Activated T-helper 1 cell treated with Interleukin-2 at 50 U/mL for 16 hours (primary cell): ENCODE measurements at regions not wholly inside any gene's neighbourhood (a gene's known extent, or its start where the extent isn't known, plus 50 kb on each side); places are given as distances from the start of the nearest gene placed in this dataset.
"Not testable (repeated sequence)": the region's sequence is repeated elsewhere in the genome, so short reads cannot be mapped to it uniquely, and the experiment has no call there.

ENCODE experiments used
- DNase-seq: peaks from one replicate; pipeline ENCODE4 v3.0.0-alpha.2; 2020; ENCODE audit warnings: low read depth

DNA sequence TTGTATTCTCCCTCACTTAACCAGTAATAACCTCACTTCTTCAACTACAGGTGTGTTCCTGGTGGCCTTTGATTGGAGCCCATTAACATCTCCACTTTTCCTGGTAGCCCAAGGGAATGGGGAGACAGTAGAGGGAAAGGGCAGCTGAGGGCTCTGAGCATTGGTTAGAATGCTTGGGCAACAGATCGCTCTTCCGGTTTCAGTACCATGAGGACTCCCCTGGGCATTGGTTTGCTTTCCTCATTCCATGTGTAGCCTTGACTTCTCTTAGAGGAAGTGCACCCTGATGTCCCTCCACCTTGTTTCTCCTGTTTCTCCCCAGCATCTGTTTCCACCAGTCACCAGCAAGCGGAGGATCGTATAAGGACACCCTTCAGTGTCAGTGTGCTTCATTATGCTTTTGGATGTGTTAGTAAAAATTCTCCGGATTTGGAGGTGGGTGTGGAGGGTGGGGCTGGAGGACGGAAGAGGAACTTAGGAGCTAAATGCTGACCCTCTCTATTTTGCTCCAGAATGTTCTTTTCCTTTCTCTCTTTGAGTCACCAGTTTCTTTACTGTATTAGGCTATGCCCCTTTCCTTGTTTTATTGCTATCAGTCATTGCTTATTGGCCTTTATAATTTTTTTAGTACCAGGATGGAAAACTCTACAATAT is 50.6 kb upstream of the ZNG1B start:
- not testable (repeated sequence) for DNase-seq

DNA sequence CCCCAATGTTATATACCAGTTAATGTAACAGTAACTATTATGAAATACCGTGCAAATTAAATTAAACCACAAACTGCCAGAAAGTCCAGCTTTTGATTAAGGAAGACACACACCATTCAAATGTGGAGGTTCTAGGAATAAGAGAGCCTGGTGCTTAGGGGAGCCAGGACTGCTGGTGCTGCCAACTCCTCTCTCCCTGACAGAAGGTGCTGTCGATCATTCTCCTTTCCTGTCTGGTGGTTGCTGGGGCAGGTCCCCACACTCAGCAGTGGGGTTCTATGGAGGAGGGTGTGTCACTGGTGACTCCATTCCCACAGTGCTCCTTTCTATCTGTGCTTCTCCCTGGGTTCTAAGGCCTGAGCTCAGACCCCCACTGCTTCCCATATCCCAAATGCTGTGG is 57.9 kb upstream of the ZNG1B start:
- DNase-seq: not testable (repeated sequence)

DNA sequence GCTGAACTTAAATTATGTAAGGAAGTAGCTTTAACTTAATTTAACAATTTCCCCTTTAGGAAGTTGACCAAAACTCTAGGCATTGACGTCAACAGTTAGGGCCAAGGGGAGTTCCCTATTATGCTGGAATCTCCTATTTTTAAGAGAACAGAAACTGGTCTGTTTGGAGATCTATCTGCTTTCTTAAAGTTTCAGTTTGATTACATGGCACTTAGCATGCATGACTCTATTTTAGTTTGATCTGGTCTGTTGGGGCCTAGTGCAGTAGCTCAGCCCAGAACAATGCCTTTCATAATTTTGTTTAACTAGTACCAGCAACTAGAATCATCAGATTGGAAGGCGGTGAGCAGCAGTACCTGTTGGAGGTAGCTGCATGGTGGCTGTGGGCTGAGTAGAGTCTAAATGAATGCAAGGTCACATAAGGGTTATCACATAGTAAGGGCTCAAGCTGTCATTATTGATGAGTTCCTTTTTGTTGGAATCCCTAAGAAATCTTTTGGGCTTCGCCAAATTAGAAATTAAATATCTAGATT is 60.5 kb upstream of the ZNG1B start:
- no peak for DNase-seq

DNA sequence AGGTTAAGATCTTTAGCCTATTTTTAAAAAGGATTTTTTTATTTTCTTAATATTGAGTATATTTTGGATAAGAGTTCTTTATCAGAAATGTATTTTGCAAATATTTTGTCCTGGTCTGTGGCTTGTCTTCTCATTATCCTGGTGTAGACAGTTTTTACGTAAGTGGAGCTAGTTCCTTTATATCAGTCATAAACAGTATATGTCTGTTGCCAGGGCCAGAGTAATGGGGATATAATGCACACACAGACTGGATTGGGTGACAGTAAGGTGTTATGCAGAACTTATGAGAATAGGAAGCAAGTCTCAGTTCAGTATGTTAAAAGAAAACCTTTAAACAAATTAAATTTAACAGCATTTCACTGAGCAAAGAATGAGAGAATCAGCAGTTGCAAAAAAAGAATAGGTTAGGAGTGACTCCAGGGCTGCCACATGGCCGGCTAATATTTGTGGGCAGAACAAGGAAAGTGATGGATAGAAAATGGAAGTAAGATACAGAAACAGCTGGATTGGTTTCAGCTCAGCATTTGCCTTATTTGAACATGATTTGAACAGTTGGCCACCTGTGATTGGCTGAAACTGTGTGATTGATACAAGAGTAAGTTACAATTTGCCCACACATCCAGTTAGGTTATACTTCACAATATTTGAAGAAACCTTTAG is 61.1 kb upstream of the ZNG1B start:
- DNase-seq: no peak

DNA sequence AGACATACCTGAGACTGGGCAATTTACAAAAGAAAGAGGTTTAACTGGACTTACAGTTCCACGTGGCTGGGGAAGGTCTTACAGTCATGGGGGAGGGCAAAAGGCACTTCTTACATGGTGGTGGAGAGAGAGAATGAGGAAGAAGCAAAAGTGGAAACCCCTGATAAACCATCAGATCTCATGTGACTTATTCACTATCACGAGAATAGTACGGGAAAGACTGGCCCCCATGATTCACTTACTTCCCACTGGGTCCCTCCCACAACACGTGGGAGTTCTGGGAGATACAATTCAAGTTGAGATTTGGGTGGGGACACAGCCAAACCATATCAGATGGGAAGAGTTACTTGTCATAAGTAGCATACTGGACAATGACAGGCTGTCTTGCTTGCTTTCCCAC is 62.6 kb upstream of the ZNG1B start:
- DNase-seq: not testable (repeated sequence)

DNA sequence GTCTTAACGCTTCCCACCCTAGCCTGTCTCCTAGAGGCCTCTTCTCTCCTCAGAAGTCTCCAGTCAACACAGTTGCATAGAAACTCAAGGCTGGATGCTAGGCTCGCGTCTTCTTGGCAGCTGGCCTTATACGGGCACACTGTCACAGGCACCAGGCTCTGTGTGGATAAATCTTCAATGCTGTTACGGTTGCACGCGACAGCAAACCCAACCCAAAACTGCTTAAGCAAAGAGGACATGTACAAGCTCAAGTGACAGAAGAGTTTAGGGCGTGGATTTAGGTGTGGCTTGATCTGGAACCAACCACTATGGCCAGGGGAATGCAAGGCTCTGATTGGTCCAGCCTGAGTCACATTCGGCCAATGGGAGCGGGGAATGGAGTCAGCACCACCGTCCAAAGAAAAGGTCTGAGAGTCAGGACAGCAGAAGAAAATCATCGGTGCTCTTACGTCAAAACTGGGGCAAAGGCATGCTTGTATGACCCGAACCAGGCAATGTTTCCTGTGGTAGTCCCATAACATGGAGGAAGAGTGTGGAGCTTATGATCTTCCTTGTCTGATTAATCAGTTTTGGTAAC is 65.1 kb upstream of the ZNG1B start:
- DNase-seq: not testable (repeated sequence)

DNA sequence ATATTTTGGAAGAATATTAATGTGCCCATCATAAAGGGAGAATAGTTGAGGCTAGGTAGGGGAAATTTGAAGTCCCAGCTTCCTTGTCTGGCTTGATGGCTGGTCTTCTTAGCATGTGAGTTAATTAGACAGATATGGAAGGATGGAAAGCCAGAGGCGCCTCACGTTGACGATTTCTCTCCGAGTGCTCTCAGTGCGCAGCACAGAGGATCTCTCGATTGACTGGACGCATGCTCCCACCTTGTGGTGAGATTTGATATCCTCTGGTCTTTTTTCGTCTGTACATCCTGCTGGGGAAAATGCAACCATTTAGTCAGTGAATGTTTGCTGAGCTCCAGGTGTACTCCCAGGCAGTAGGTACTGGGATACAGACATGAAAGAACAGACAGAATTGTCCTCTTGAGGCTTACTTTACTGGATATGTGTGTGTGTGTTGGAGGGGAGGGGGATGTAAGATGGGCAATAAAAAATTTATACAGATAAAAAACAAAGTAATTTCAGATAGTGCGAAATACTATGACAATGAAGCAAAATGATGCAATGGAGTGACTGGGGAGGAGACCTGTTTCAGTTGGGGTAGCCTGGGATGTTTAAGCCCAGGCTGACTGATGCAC is 66.9 kb upstream of the ZNG1B start:
- peak; percentile 32 for DNase-seq

DNA sequence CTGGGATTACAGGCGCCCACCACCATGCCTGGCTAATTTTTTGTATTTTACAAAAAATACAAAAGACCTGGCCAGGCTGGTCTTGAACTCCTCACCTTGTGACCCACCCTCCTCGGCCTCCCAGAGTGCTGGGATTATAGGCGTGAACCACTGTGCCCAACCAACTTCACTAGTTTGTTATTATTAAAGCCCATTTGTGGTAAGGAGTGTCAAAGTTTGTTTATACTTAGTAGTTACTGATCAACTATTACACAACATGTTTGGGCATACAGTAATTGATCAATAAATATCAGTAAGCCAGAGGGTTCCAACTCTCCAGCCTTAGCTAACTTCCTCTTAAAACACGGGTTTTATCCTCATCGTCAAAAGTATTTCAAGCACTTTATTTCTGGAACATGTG is 67.5 kb upstream of the ZNG1B start:
- DNase-seq: no peak

DNA sequence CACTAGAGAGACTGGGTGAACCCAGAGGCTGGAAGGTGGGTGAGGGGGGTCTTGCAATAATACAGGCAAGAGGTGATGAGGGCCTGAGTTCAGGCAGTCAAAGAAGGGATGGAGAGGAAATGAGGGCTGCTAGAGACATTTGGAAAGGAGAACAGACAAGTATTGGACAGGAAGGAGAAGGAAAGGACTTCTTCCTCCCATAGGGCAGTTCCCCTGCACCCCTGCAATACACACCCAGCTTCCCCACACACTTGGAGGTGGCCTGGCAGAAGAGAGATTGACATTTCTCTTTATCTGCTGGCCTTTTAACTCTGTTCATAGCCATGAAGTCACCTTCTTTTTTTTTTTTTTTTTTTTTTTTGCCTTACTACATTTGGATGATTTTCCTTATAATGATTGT is 68.9 kb upstream of the ZNG1B start:
- not testable (repeated sequence) for DNase-seq

DNA sequence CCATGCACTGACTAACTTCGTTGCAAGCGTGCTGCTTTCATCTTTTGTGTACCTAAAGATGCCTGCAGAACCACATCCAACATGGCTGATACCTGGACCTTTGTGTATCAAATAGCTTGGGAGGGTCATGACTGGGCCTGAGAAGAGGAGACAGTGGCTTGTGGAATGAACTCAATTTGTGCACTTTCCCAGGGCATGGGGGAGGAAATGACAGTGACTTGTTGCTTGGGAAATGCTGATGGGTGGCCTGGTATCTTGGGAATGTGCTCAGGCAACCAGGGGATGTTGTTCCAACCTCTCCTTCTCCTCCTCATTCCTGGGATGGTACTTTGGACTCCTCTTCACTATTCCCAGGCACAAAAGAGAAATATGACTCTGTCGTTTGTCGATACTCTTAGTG is 70.7 kb upstream of the ZNG1B start:
- not testable (repeated sequence) for DNase-seq

DNA sequence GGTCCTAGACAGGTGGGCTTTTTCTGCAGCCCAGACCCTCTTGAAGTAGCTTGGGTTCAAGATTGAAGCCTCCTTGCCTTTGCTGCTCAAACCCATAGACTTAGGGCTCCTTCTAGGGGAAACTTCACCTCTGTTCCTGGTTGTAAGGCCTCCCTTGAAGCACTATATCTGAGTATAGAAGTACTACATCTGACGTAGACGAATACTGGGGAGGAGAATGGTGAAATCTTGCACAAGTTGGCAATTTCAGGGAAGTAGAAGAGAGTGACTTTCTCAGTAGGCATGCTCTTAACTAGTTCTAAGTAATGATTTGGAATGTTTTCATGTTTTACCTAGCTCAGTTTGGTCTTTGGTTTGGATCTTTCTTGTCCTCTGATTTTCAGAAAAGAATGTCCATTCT is 71.7 kb upstream of the ZNG1B start:
- not testable (repeated sequence) for DNase-seq

DNA sequence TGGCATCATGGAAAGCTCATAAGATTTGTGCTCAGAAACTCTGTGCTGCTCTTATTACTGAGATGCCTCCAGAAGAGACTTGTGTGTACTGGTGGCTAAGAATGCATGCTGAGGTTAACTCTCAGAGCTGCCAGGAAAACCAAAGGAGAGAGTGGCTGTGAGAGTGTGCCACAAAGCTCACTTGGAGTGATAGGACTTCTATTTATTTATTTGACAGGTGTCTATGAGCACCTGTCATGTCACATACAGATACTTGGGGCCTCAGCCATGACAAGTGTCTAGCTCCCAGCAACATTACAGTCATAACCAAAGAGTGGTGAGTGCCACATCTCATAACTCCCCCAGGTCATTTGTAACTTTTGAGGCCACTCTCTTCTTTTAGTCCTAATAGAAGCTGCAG is 72.2 kb upstream of the ZNG1B start:
- DNase-seq: not testable (repeated sequence)

DNA sequence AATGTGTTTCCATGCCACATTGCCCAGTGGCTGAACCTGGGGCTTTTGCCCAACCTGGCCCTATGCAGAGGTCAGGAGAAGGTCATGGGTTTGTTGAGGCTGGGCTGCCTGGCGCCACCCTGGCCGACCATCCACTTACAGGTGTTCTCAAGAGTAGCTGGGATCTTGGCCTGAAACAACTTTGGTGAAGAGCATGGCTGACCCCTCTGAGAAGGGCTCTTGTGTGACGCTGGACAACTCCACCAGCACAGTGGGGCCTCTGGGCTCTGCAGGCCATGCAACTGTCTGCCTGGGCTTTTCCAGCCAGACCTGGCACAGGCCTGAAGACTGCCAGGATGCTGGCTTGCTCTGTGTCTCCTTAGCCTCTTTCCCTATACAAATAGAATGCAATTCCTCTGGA is 76.4 kb upstream of the ZNG1B start:
- no peak for DNase-seq

DNA sequence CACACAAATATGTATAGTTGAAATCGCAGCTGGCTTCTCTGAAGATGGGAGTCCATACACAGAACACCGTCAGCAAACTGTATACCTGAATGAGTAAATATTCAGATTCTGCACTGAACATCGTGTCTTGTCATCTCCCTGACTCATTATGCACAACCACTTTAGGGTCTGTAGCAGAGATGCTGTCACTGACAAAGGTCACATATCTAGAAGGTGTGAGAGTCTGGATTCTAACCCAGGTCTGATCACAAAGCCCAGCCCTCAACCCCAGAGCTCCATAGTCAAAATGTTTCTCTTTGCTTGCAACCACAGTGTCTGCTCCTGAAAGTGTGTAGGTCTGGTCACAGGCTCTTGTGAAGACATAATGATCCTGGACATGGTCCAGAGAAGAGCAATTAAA is 78.3 kb upstream of the PAX8 start:
- DNase-seq: no peak

DNA sequence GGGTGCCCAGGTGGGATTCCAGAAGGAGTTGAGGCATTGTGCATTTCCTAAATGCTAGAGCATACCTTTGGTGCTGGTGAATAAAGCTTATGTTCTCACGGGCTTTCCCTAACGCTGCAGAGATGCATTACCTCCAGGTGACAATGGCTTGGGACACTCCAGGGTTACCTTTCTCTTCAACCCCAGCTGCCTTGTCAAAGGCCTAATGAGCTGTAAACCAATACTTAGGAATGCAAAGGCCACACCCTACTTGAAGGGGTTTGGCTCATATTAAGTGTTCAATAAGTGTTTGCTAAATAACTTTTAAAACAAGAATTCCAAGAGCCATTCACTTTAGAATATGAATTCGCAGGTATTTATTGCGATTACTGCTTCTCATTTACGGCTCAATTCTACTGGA is 77.6 kb upstream of the PAX8 start:
- DNase-seq: not testable (repeated sequence)

DNA sequence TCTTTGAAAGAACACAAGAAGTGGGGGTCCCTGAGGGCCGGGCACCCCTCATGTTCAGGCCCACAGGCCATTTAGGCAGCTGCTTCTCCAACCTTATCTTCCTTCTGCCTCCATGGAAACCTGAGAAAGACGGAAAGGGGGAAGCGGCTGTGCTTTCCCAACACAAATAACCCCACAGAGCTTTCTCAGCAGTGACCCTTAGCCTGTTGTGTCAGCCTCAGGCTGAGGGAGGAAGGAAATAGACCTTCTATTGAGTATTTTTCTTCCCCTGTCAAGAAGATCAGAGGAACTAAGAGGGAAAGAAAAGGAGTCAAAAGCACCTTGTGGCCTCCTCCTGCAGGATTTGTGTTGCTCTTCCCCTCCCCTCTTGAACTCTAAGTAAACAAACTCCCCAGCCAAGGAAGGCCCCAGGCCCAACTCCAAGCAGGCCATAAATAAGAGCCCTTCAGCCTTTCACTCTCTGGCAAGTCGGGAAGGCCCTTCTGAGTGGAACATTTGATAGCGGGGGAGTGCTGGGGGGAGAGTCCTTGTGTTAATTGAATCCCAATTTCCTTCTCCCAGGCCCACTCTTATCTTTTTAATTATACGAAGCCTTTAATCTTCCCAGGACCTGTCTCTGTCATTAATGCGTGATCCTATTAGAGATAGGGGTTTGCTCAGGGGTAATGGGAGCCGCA is 76.8 kb upstream of the PAX8 start:
- not testable (repeated sequence) for DNase-seq

DNA sequence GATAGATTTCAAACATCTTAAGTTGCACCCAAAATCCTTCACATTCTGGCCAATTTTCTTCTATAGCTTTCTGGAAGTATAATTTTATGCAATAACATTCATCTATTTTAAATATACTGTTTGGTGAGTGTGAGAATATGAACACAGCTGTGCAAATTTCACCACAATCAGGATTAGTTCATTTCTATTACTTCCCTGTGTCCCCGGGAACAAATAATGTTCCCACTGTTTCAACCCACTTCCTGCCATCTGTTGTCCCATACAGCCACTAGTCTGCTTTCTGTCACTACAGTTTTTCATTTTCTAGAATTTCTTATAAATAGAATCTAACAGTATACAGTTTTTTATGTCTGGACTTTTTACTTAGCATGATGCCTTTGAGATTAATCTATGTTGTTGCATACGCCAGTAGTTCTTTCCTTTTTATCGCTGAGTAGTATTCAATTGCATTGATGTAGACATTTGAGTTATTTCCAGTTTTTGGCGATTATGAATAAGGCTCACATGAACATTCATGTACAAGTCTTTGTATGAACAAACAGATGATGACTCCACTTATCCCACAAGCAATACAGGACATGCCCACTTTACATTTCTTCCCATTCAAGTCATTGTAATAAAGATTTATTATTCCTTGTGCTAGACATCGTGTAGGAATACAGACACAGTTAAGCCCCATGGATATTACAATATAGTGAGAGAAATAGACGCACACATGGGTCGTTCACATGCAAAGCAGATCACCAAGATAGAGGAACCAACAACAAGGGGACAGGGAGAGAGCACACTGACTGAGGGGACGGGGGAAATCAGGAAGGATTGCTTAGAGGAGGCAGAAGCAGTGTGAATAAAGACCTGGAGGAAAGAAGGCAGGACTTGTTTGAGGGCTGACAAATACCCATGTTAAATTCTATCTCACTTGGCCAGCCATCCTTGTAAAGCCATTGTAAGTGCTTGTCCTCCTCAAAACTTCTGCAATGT is 72.9 kb upstream of the PAX8 start:
- no peak for DNase-seq

DNA sequence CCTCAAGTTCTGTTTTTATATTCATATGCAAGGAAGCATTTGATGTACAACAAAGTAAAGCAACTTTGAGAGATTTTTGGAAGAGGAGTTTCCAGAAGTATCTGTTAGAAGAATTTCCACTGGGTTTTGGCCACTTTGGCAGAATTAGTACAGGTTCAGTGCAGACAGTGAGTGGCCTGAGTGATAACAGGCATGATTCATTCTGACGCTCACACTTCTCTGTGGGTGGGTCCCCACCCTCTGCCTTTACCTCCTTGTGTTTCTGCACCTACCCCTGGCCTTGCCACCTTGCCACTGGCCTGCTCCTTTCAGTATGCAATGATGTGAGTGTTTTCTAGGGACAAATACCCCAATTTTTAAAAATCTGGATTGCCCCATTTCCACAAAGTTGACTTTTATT is 65.1 kb upstream of the PAX8 start:
- DNase-seq: not testable (repeated sequence)

DNA sequence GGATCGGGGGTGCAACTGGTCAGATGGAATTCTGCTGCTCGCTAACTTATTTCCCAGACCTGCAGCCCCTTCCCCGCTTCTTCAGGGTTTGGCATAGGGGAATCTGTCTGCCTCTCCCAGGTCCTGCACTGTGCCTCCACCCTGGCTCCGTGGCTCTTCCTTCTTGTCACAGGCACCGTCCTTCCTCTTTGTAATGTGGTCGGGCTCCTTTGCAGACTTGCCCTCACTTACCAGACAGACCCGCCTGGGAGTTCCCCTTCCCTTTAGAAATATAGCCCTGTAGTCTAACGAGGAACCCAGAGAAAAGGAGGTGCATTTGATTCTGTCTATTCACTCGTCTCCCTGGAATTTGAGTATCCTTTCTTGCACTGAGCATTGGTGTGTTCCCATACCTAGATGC is 63.9 kb upstream of the PAX8 start:
- no peak for DNase-seq

DNA sequence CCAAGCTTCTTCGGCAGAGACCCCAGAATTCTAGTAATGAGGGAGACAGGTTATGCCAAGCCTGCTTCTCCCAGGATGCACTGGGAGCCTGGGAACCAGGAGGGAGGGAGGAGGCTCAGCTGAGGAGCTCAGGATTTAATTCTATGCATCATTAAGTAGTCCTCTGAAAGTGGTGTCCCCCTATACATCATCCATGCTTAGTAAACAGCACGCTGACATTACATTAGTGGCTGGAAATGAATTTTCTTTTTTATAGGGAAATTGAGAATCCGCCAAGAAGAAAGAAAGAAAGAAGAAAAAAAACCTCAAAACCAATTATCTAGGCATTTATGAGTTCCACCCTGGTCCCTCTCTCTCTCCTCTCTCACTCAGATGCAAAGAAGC is 63.1 kb upstream of the PAX8 start:
- DNase-seq: not testable (repeated sequence)

DNA sequence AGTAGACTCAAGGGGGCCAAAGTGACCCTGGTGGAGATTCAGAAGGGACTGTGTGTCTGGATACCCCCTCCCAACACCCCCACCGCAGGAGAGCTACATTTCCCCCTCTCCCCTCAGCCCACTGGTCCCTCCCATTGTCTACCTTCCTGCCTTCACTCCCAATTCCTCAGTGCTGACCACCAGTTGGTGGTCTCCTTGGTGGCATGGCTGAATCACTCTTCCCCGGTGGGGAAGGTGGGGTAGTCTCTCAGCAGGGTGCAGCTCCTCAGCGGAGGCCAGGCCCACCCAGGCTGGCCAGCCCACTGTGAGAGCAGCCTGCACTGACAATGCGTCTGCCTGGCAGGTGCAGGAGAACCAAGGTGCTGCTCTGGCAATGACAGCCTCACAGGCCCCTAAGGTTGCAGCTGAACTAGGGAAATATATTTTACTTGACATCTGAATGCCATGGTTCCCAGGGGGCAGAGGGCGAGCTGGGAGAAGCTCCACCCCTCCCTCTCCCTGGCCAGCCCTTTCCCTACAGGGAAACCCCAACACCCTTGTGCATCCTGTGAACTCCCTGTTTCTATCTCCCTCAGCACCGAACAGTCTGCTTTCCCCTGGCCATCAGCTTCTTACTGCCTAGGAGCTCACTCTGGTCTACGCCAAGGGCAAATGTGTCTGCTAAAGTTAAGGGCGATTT is 62.6 kb upstream of the PAX8 start:
- DNase-seq: no peak
